Panc1 (cell line): ENCODE measurements at regions not wholly inside any gene's neighbourhood (a gene's known extent, or its start where the extent isn't known, plus 50 kb on each side); places are given as distances from the start of the nearest gene placed in this dataset.

ENCODE experiments used
- ATAC-seq: fragments of 200-7000 bp; cut with Tn5 transposase; 2 replicates; pipeline ENCODE4 v1.9.1; 2020; ENCODE audit warnings: mild to moderate bottlenecking, moderate library complexity
- BruUV-seq: library from RNA; stranded (reverse); fragments of 400-500 nt; replicated peaks from 2 replicates; lab custom pipeline; 2021; lab: Mats Ljungman, UMichigan
- CTCF ChIA-PET: fragments of 300-600 bp; sonication (Branson Sonifier 250); formaldehyde crosslinking; loops from one replicate; lab custom pipeline; 2022; ENCODE audit warnings: antibody characterized with exemption; lab: Charles Lee
- POLR2A ChIA-PET: fragments of 300-600 bp; sonication (Branson Sonifier 250); formaldehyde crosslinking; loops from one replicate; lab custom pipeline; 2022; ENCODE audit warnings: antibody characterized with exemption; lab: Charles Lee
- DNase-seq: peaks from one replicate; pipeline ENCODE4 v3.0.0-alpha.2; 2010; ENCODE audit warnings: low read depth, low spot score
- H3K27ac ChIP-seq: 2 replicates; pipeline ENCODE4 v1.5.1; 2011; ENCODE audit warnings: mild to moderate bottlenecking, low read length, inconsistent platforms
- H3K27me3 ChIP-seq: fragments of 200-500 bp; sonication (Bioruptor generic); 2 replicates; pipeline ENCODE4 v1.6.0; 2014; ENCODE audit warnings: low read length, inconsistent platforms; ENCODE audit not compliant: control insufficient read depth, insufficient read depth
- H3K36me3 ChIP-seq: fragments of 200-500 bp; sonication (Bioruptor generic); 2 replicates; pipeline ENCODE4 v1.5.1; 2014; ENCODE audit warnings: inconsistent platforms, mild to moderate bottlenecking, low read length, moderate library complexity; ENCODE audit not compliant: control insufficient read depth, insufficient read depth
- H3K4me1 ChIP-seq: 2 replicates; pipeline ENCODE4 v1.5.1; 2011; ENCODE audit warnings: inconsistent platforms, mild to moderate bottlenecking, low read length, moderate library complexity; ENCODE audit not compliant: control insufficient read depth, insufficient read depth
- H3K4me3 ChIP-seq, 2 experiments: 2 replicates each; pipeline ENCODE4 v1.5.1; 2011 to 2012; ENCODE audit warnings: low read depth in 2 of 2, low read length in 2 of 2, mild to moderate bottlenecking in 2 of 2, inconsistent platforms in 1 of 2, moderate library complexity in 1 of 2
- H3K9me3 ChIP-seq: fragments of 200-500 bp; sonication (Bioruptor generic); 2 replicates; pipeline ENCODE4 v1.5.1; 2014; ENCODE audit warnings: low read depth, mild to moderate bottlenecking, inconsistent platforms, low read length, moderate library complexity; ENCODE audit not compliant: control insufficient read depth, insufficient read depth
- POLR2AphosphoS5 ChIP-seq: IDR thresholded peaks from 2 replicates; pipeline ENCODE4 v1.6.1; 2012; ENCODE audit warnings: mild to moderate bottlenecking, low read depth, low read length, moderate library complexity
- SIN3A ChIP-seq: IDR thresholded peaks from 2 replicates; pipeline ENCODE4 v1.6.1; 2012; ENCODE audit warnings: low read depth, mild to moderate bottlenecking, low read length, moderate library complexity, borderline replicate concordance; ENCODE audit not compliant: insufficient read depth
- TCF7L2 ChIP-seq: IDR thresholded peaks from 2 replicates; pipeline ENCODE4 v1.6.1; 2011; ENCODE audit warnings: mild to moderate bottlenecking, low read depth, low read length, inconsistent platforms
- in situ Hi-C: cut with HindIII; loops from 2 replicates; pipeline ENCODE4 v1.10.0; 2016; ENCODE audit warnings: low sequenced_read_pairs, low pct_unique_long_range_greater_than_20kb
- intact Hi-C: fragments of 100-400 bp; cut with micrococcal nuclease; formaldehyde crosslinking; loops from one replicate; pipeline ENCODE4 v1.10.0; 2022; ENCODE audit not compliant: unreplicated experiment
- TF ChIP-seq, protein P1 (sequence below): fragments of 450-650 bp; IDR thresholded peaks from 2 replicates; pipeline ENCODE4 v1.5.1; 2017; ENCODE audit warnings: mild to moderate bottlenecking
- TF ChIP-seq, protein P2 (sequence below), 2 experiments: IDR thresholded peaks; 2 replicates each; pipeline ENCODE4 v1.6.1; 2011 to 2012; ENCODE audit warnings: low read depth in 2 of 2, control low read depth in 1 of 2, low read length in 1 of 2, mild to moderate bottlenecking in 1 of 2, moderate library complexity in 1 of 2; ENCODE audit not compliant: insufficient read depth in 1 of 2

DNA sequence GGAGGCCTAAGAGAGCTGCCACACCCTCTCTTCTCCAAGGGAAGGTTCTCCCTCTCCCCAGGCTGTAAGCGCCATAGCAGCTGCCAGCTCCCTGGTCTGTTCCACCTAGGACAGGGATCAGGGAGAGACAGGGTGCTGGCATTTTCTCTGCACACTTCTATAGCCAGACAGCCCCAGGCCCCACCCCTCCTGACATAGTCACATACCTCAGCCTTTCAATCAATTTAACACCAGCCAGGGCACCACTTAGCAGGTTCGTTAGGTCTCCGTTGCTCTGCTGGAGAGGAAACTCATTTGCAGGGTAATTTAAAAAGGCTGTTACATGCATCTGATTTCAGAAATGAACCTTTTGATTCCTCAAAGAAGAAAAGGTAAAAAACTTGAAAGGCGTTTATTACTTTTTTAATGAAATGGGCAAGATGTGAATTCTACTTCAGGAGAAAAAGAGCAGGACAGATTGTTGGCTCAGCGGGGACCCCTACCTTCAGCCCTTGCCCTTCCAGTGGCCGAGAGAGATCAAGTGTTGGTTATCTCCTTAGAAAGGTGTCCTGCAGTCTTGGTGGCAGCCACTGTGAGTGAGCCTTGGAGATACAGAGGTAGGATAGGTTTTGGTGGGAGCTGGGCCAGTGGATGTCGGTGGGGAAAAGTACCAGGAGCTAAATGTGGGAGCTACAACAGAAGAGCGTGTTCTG, 180.5 kb upstream of the GALNT17 start:
- in situ Hi-C loops, result no loop called here
- CTCF ChIA-PET, result no interaction called here
- no peak for ATAC-seq
- H3K9me3 ChIP-seq, result no peaks in the 10 kb centered on the region
- intact Hi-C loops, result no loop called here
- H3K4me1 ChIP-seq, result no peaks in the 10 kb centered on the region
- no TSS peak for BruUV-seq
- no peak for DNase-seq
- H3K27me3 ChIP-seq, result no peaks in the 10 kb centered on the region
- no peak overlapping the region for H3K27ac ChIP-seq
- POLR2A ChIA-PET, result no interaction called here
- H3K36me3 ChIP-seq, result no peaks in the 10 kb centered on the region
- TF ChIP-seq POLR2AphosphoS5 (no peak), TCF7L2 (no peak), SIN3A (no peak)
- TF ChIP-seq, protein P1, sequence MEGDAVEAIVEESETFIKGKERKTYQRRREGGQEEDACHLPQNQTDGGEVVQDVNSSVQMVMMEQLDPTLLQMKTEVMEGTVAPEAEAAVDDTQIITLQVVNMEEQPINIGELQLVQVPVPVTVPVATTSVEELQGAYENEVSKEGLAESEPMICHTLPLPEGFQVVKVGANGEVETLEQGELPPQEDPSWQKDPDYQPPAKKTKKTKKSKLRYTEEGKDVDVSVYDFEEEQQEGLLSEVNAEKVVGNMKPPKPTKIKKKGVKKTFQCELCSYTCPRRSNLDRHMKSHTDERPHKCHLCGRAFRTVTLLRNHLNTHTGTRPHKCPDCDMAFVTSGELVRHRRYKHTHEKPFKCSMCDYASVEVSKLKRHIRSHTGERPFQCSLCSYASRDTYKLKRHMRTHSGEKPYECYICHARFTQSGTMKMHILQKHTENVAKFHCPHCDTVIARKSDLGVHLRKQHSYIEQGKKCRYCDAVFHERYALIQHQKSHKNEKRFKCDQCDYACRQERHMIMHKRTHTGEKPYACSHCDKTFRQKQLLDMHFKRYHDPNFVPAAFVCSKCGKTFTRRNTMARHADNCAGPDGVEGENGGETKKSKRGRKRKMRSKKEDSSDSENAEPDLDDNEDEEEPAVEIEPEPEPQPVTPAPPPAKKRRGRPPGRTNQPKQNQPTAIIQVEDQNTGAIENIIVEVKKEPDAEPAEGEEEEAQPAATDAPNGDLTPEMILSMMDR, result no peak
- TF ChIP-seq, protein P2, sequence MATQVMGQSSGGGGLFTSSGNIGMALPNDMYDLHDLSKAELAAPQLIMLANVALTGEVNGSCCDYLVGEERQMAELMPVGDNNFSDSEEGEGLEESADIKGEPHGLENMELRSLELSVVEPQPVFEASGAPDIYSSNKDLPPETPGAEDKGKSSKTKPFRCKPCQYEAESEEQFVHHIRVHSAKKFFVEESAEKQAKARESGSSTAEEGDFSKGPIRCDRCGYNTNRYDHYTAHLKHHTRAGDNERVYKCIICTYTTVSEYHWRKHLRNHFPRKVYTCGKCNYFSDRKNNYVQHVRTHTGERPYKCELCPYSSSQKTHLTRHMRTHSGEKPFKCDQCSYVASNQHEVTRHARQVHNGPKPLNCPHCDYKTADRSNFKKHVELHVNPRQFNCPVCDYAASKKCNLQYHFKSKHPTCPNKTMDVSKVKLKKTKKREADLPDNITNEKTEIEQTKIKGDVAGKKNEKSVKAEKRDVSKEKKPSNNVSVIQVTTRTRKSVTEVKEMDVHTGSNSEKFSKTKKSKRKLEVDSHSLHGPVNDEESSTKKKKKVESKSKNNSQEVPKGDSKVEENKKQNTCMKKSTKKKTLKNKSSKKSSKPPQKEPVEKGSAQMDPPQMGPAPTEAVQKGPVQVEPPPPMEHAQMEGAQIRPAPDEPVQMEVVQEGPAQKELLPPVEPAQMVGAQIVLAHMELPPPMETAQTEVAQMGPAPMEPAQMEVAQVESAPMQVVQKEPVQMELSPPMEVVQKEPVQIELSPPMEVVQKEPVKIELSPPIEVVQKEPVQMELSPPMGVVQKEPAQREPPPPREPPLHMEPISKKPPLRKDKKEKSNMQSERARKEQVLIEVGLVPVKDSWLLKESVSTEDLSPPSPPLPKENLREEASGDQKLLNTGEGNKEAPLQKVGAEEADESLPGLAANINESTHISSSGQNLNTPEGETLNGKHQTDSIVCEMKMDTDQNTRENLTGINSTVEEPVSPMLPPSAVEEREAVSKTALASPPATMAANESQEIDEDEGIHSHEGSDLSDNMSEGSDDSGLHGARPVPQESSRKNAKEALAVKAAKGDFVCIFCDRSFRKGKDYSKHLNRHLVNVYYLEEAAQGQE (IDR thresholded peaks at IDR 0.05; ENCODE audit: insufficient read depth in 1 of 2, low read depth in 2 of 2, low read length in 1 of 2), result no peak
- no peak overlapping the region for H3K4me3 ChIP-seq

DNA sequence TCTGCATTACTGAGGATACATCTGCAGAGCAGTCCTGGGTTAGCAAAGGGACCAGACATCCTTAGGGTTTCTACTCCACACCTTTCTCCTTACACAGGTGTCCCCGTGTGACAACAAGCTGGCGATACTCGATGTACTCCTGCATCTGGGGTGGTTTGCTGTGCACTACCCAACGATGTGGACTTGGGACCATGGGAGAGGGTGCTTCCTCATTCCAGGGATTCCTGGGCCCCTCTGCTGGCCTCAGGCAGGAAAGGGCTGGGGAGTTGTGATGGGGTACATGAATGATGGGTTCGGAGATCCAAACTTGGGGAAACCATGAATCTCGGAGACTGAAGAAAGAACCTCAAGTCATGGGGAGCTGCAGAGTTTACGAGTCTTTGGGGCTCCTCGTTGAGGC, 179.6 kb upstream of the GALNT17 start:
- H3K36me3 ChIP-seq, result no peaks in the 10 kb centered on the region
- CTCF ChIA-PET, result no interaction called here
- no peaks in the 10 kb centered on the region for H3K4me1 ChIP-seq
- intact Hi-C loops (no loop called here), in situ Hi-C loops (no loop called here)
- no peaks in the 10 kb centered on the region for H3K27me3 ChIP-seq
- H3K27ac ChIP-seq, result no peak overlapping the region
- TF ChIP-seq SIN3A (no peak), POLR2AphosphoS5 (no peak), TCF7L2 (no peak)
- TF ChIP-seq, protein P1, result no peak
- TF ChIP-seq, protein P2 (IDR thresholded peaks at IDR 0.05; ENCODE audit: insufficient read depth in 1 of 2, low read depth in 2 of 2, low read length in 1 of 2), result no peak
- BruUV-seq, result no TSS peak
- H3K9me3 ChIP-seq, result no peaks in the 10 kb centered on the region
- no peak for ATAC-seq
- no peak overlapping the region for H3K4me3 ChIP-seq
- POLR2A ChIA-PET, result no interaction called here
- DNase-seq, result no peak
